ENCODE measurements at regions not wholly inside any gene's neighbourhood (a gene's known extent, or its start where the extent isn't known, plus 50 kb on each side); places are given as distances from the start of the nearest gene placed in this dataset.

- Histone ChIP-seq H3K27ac (ENCODE audit: control insufficient read depth, insufficient read depth, low read length) (no peak overlapping the region), H3K9me1 (ENCODE audit: control insufficient read depth, extremely low read depth, insufficient read depth, low read length) (no peaks in the 10 kb centered on the region), H3K36me3 (ENCODE audit: control insufficient read depth in 2 of 2, extremely low read depth in 1 of 2, insufficient read depth in 2 of 2, low read length in 2 of 2) (no peaks in the 10 kb centered on the region), H3K9ac (ENCODE audit: control insufficient read depth, extremely low read depth, insufficient read depth, low read length) (no peak overlapping the region), H3K4me2 (ENCODE audit: control insufficient read depth, extremely low read depth, insufficient read depth, low read depth, low read length) (no peak overlapping the region), H3K27me3 (ENCODE audit: control insufficient read depth, extremely low read depth, insufficient read depth, low read length) (no peaks in the 10 kb centered on the region), H3K4me1 (ENCODE audit: control insufficient read depth, extremely low read depth, insufficient read depth, low read length) (no peaks in the 10 kb centered on the region), H3K9me3 (ENCODE audit: control insufficient read depth, low read depth, low read length) (no peaks in the 10 kb centered on the region), H3K4me3 (ENCODE audit: control insufficient read depth in 2 of 3, extremely low read depth in 1 of 3, insufficient read depth in 2 of 3, low read depth in 1 of 3, low read length in 3 of 3) (no peak overlapping the region), H4K20me1 (ENCODE audit: control insufficient read depth, extremely low read depth, insufficient read depth, low read length) (no peaks in the 10 kb centered on the region), H3K79me2 (ENCODE audit: control insufficient read depth, insufficient read depth, low read length) (no peaks in the 10 kb centered on the region), H2AFZ (ENCODE audit: control insufficient read depth, low read length) (no peak overlapping the region)
- no peak for TF ChIP-seq CTCF (optimal IDR thresholded peaks at IDR 0.05 in 1 of 3, IDR thresholded peaks at IDR 0.05 in 1 of 3, conservative IDR thresholded peaks at IDR 0.05 in 1 of 3; ENCODE audit: extremely low read depth in 1 of 3, insufficient read depth in 2 of 3, low read length in 3 of 3)
- no peak for TF ChIP-seq EZH2 (IDR thresholded peaks at IDR 0.05; ENCODE audit: low read length)
- DNase-seq (ENCODE audit: low read depth, low spot score), result no peak
- FAIRE-seq, result no peak
- dilution Hi-C loops (cut with MboI; ENCODE audit: extremely low pct_ligation_motif_present, low sequenced_read_pairs), result no loop called here
Measured at GRCh38 chr12:97903356-97903755, 440.8 kb downstream of the RMST start.

DNA sequence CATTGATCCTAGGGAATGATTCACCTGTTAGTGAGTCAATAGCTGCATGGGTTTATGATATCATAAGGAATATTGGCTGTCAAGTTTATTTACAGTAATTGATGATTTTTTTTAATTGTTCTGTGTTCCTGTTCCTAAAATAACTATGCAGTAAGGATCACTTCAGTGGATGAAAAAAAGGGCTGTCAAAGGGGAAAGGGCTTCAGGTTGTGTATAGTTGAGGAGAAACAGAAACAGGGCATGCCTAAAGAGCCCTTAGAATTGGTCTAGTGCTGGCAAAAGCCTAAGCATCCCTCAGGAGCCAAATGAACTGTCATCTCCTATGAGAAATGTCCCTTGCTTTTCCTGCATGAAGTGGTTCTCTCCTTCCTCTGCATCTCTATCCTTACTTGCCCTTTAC is 444.9 kb downstream of the RMST start:
- H3K9me1 ChIP-seq (ENCODE audit: control insufficient read depth, extremely low read depth, insufficient read depth, low read length), result no peaks in the 10 kb centered on the region
- H3K9me3 ChIP-seq (ENCODE audit: control insufficient read depth, low read depth, low read length), result no peaks in the 10 kb centered on the region
- no peaks in the 10 kb centered on the region for H3K27me3 ChIP-seq (ENCODE audit: control insufficient read depth, extremely low read depth, insufficient read depth, low read length)
- H3K36me3 ChIP-seq (ENCODE audit: control insufficient read depth in 2 of 2, extremely low read depth in 1 of 2, insufficient read depth in 2 of 2, low read length in 2 of 2), result no peaks in the 10 kb centered on the region
- H3K27ac ChIP-seq (ENCODE audit: control insufficient read depth, insufficient read depth, low read length), result no peak overlapping the region
- H3K4me3 ChIP-seq (ENCODE audit: control insufficient read depth in 2 of 3, extremely low read depth in 1 of 3, insufficient read depth in 2 of 3, low read depth in 1 of 3, low read length in 3 of 3), result no peak overlapping the region
- no peaks in the 10 kb centered on the region for H3K79me2 ChIP-seq (ENCODE audit: control insufficient read depth, insufficient read depth, low read length)
- no peak overlapping the region for H2AFZ ChIP-seq (ENCODE audit: control insufficient read depth, low read length)
- dilution Hi-C loops (cut with MboI; ENCODE audit: extremely low pct_ligation_motif_present, low sequenced_read_pairs), result no loop called here
- H3K4me1 ChIP-seq (ENCODE audit: control insufficient read depth, extremely low read depth, insufficient read depth, low read length), result no peaks in the 10 kb centered on the region
- no peak overlapping the region for H3K9ac ChIP-seq (ENCODE audit: control insufficient read depth, extremely low read depth, insufficient read depth, low read length)
- TF ChIP-seq CTCF (optimal IDR thresholded peaks at IDR 0.05 in 1 of 3, IDR thresholded peaks at IDR 0.05 in 1 of 3, conservative IDR thresholded peaks at IDR 0.05 in 1 of 3; ENCODE audit: extremely low read depth in 1 of 3, insufficient read depth in 2 of 3, low read length in 3 of 3) (no peak), EZH2 (IDR thresholded peaks at IDR 0.05; ENCODE audit: low read length) (no peak)
- FAIRE-seq, result no peak
- no peaks in the 10 kb centered on the region for H4K20me1 ChIP-seq (ENCODE audit: control insufficient read depth, extremely low read depth, insufficient read depth, low read length)
- H3K4me2 ChIP-seq (ENCODE audit: control insufficient read depth, extremely low read depth, insufficient read depth, low read depth, low read length), result no peak overlapping the region
- DNase-seq (ENCODE audit: low read depth, low spot score), result no peak

Data from keratinocyte (primary cell).